B cell (primary cell): ENCODE measurements at regions not wholly inside any gene's neighbourhood (a gene's known extent, or its start where the extent isn't known, plus 50 kb on each side); places are given as distances from the start of the nearest gene placed in this dataset.

Source experiments
- CTCF ChIP-seq: fragments of 200-600 bp; IDR thresholded peaks from one replicate; pipeline ENCODE4 v1.8.0; 2022; ENCODE audit warnings: antibody characterized with exemption, mild to moderate bottlenecking
- EZH2 ChIP-seq: IDR thresholded peaks from 2 replicates; pipeline ENCODE4 v1.6.1; 2012; ENCODE audit warnings: borderline replicate concordance, low read depth, mild to moderate bottlenecking, moderate library complexity, low read length; ENCODE audit not compliant: insufficient read depth, poor library complexity, severe bottlenecking

DNA sequence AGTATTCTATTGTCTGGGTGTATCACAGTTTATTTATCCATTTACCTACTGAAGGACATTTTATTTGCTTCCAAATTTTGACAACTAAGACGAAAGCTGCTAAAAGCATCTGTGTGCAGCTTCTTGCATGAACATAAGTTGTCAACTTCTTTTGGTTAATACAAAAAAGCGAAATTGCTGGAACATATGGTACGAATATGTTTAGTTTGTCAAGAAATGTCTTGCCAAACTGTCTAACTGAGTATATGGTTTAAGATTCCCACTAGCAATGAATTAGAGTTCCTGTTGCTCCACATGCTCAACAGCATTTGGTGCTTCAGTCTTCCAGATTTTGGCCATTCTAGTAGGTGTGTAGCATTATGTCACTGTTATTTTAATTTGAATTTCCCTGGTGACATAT, 372.3 kb upstream of the NRXN1 start:
- TF ChIP-seq CTCF (no peak), EZH2 (no peak)
